ENCODE measurements at regions not wholly inside any gene's neighbourhood (a gene's known extent, or its start where the extent isn't known, plus 50 kb on each side); places are given as distances from the start of the nearest gene placed in this dataset.

- TF ChIP-seq CTCF (IDR thresholded peaks at IDR 0.05; ENCODE audit: insufficient read depth, low read length, poor library complexity, severe bottlenecking) (no peak), EZH2phosphoT487 (conservative IDR thresholded peaks at IDR 0.05; ENCODE audit: low read length) (no peak)
Measured at GRCh38 chr3:174776636-174777035, 82.5 kb upstream of the NAALADL2 start.
